Spleen (tissue), 7 donors: ENCODE measurements at regions not wholly inside any gene's neighbourhood (a gene's known extent, or its start where the extent isn't known, plus 50 kb on each side); places are given as distances from the start of the nearest gene placed in this dataset.

Experiments used
- POLR2A ChIP-seq, 3 donors: fragments of 450-650 bp; IDR thresholded peaks; one replicate each; pipeline ENCODE4 v1.5.1; 2017; ENCODE audit warnings: antibody characterized with exemption in 3 of 3, mild to moderate bottlenecking in 1 of 3
- POLR2AphosphoS5 ChIP-seq, 3 donors: sonication (generic); formaldehyde crosslinking; IDR thresholded peaks; one replicate each; pipeline ENCODE4 v1.5.1; 2017; ENCODE audit warnings: antibody characterized with exemption in 3 of 3
- TF ChIP-seq, protein P1 (sequence below), 11 experiments: fragments of 200-600 bp in 7 of 11; fragments of 450-650 bp in 4 of 11; sonication (generic) in 4 of 11; IDR thresholded peaks in 8 of 11; conservative IDR thresholded peaks in 3 of 11; 1 replicate in 7 of 11; 2 replicates in 4 of 11; pipeline versions ENCODE4 v1.4.0 to v1.8.0; 2016 to 2021; ENCODE audit warnings: antibody characterized with exemption in 11 of 11, inconsistent platforms in 4 of 11, mild to moderate bottlenecking in 1 of 11
- donor health status: DM: no; HTN: no; CAD: no; lungs with moderate emphysema.
- donor health status: DM: no; HTN: no; CAD: no.
- donor health status: DM: no; HTN: no; CAD: no.

- TF ChIP-seq, protein P1, sequence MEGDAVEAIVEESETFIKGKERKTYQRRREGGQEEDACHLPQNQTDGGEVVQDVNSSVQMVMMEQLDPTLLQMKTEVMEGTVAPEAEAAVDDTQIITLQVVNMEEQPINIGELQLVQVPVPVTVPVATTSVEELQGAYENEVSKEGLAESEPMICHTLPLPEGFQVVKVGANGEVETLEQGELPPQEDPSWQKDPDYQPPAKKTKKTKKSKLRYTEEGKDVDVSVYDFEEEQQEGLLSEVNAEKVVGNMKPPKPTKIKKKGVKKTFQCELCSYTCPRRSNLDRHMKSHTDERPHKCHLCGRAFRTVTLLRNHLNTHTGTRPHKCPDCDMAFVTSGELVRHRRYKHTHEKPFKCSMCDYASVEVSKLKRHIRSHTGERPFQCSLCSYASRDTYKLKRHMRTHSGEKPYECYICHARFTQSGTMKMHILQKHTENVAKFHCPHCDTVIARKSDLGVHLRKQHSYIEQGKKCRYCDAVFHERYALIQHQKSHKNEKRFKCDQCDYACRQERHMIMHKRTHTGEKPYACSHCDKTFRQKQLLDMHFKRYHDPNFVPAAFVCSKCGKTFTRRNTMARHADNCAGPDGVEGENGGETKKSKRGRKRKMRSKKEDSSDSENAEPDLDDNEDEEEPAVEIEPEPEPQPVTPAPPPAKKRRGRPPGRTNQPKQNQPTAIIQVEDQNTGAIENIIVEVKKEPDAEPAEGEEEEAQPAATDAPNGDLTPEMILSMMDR (IDR thresholded peaks at IDR 0.05 in 8 of 11, conservative IDR thresholded peaks at IDR 0.05 in 3 of 11): no peak
- TF ChIP-seq POLR2A (IDR thresholded peaks at IDR 0.05) (peak in 1 of 3 donors; percentile 17), POLR2AphosphoS5 (IDR thresholded peaks at IDR 0.05) (peak; percentile 78 to 87 (median 81))
Measured at GRCh38 chr2:43129676-43130547, 96.5 kb downstream of the ZFP36L2 start.
